Ishikawa (cell line): ENCODE measurements at regions not wholly inside any gene's neighbourhood (a gene's known extent, or its start where the extent isn't known, plus 50 kb on each side); places are given as distances from the start of the nearest gene placed in this dataset.

Source experiments
- CEBPB ChIP-seq: IDR thresholded peaks from 2 replicates; pipeline ENCODE4 v1.6.1; 2012
- CREB1 ChIP-seq: IDR thresholded peaks from 2 replicates; pipeline ENCODE4 v1.6.1; 2012; ENCODE audit warnings: low read depth
- EGR1 ChIP-seq: IDR thresholded peaks from 2 replicates; pipeline ENCODE4 v1.6.1; 2012
- EP300 ChIP-seq: IDR thresholded peaks from 2 replicates; pipeline ENCODE4 v1.6.1; 2012; ENCODE audit warnings: borderline replicate concordance
- FOXM1 ChIP-seq: IDR thresholded peaks from 2 replicates; pipeline ENCODE4 v1.6.1; 2012; ENCODE audit warnings: low read depth, borderline replicate concordance
- MAX ChIP-seq: IDR thresholded peaks from 2 replicates; pipeline ENCODE4 v1.6.1; 2012
- NFIC ChIP-seq: IDR thresholded peaks from 2 replicates; pipeline ENCODE4 v1.6.1; 2012
- RAD21 ChIP-seq: IDR thresholded peaks from 2 replicates; pipeline ENCODE4 v1.6.1; 2012; ENCODE audit warnings: low read depth
- REST ChIP-seq: IDR thresholded peaks from 2 replicates; pipeline ENCODE4 v1.6.1; 2012; ENCODE audit warnings: low read depth, mild to moderate bottlenecking
- TAF1 ChIP-seq: IDR thresholded peaks from 2 replicates; pipeline ENCODE4 v1.6.1; 2012; ENCODE audit warnings: low read depth, mild to moderate bottlenecking
- TCF12 ChIP-seq: IDR thresholded peaks from 2 replicates; pipeline ENCODE4 v1.6.1; 2012; ENCODE audit warnings: low read depth
- TEAD4 ChIP-seq: IDR thresholded peaks from 2 replicates; pipeline ENCODE4 v1.6.1; 2012
- USF1 ChIP-seq: IDR thresholded peaks from 2 replicates; pipeline ENCODE4 v1.6.1; 2012
- YY1 ChIP-seq: IDR thresholded peaks from 2 replicates; pipeline ENCODE4 v1.6.1; 2012; ENCODE audit warnings: low read depth
- ZBTB7A ChIP-seq: IDR thresholded peaks from 2 replicates; pipeline ENCODE4 v1.6.1; 2012; ENCODE audit warnings: low read depth

GRCh38 chr15:60161704-60162103 lies 157.6 kb downstream of the FOXB1 start:
- TF ChIP-seq REST, result no peak
- TF ChIP-seq ZBTB7A, result no peak
- no peak for TF ChIP-seq EP300
- no peak for TF ChIP-seq EGR1
- no peak for TF ChIP-seq TAF1
- TF ChIP-seq RAD21, result no peak
- no peak for TF ChIP-seq CEBPB
- TF ChIP-seq FOXM1, result no peak

GRCh38 chr15:60162251-60162967 lies 158.3 kb downstream of the FOXB1 start:
- TF ChIP-seq TEAD4 (no peak), ZBTB7A (no peak), YY1 (no peak), CEBPB (no peak), CREB1 (no peak), EP300 (no peak), REST (no peak), MAX (no peak), EGR1 (no peak), RAD21 (no peak), NFIC (no peak), USF1 (no peak), TCF12 (no peak), FOXM1 (no peak)

GRCh38 chr15:60162968-60163355 lies 158.9 kb downstream of the FOXB1 start:
- TF ChIP-seq TAF1 (no peak), EGR1 (no peak), TCF12 (no peak), RAD21 (no peak), CREB1 (no peak), MAX (no peak), NFIC (no peak), CEBPB (no peak), FOXM1 (no peak), TEAD4 (no peak), USF1 (no peak), EP300 (no peak), ZBTB7A (no peak), REST (no peak), YY1 (no peak)

GRCh38 chr15:60165111-60165510 lies 161.0 kb downstream of the FOXB1 start:
- TF ChIP-seq TEAD4 (no peak), ZBTB7A (no peak), RAD21 (no peak), TCF12 (no peak), YY1 (no peak), EGR1 (no peak), TAF1 (no peak), CREB1 (no peak), EP300 (no peak), MAX (no peak), FOXM1 (no peak)
